ENCODE measurements at regions not wholly inside any gene's neighbourhood (a gene's known extent, or its start where the extent isn't known, plus 50 kb on each side); places are given as distances from the start of the nearest gene placed in this dataset.
"Not testable (repeated sequence)": the region's sequence is repeated elsewhere in the genome, so short reads cannot be mapped to it uniquely, and the experiment has no call there.

GRCh38 chr9:94390425-94391098 lies 62.1 kb upstream of the NUTM2F start:
- TF ChIP-seq CTCF (IDR thresholded peaks at IDR 0.05); RAD21 (conservative IDR thresholded peaks at IDR 0.05 in 1 of 2, IDR thresholded peaks at IDR 0.05 in 1 of 2); ZFP36 (IDR thresholded peaks at IDR 0.05; ENCODE audit: borderline replicate concordance, partially characterized antibody); ZC3H11A (IDR thresholded peaks at IDR 0.05): not testable (repeated sequence)
- TF ChIP-seq, protein P1, sequence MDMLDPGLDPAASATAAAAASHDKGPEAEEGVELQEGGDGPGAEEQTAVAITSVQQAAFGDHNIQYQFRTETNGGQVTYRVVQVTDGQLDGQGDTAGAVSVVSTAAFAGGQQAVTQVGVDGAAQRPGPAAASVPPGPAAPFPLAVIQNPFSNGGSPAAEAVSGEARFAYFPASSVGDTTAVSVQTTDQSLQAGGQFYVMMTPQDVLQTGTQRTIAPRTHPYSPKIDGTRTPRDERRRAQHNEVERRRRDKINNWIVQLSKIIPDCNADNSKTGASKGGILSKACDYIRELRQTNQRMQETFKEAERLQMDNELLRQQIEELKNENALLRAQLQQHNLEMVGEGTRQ (IDR thresholded peaks at IDR 0.05) = not testable (repeated sequence)

All from A549 (cell line).